SK-N-SH treated with all-trans-retinoic acid at 6 μM for 48 hours (cell line): ENCODE measurements at regions not wholly inside any gene's neighbourhood (a gene's known extent, or its start where the extent isn't known, plus 50 kb on each side); places are given as distances from the start of the nearest gene placed in this dataset.

ENCODE experiments used
- ATAC-seq: fragments of 200-7000 bp; cut with Tn5 transposase; 3 replicates; pipeline ENCODE4 v1.9.1; 2020; ENCODE audit warnings: mild to moderate bottlenecking, moderate library complexity
- ARNTL ChIP-seq: fragments of 450-650 bp; formaldehyde crosslinking; IDR thresholded peaks from 2 replicates; pipeline ENCODE4 v1.5.0; 2020; ENCODE audit warnings: low read depth, mild to moderate bottlenecking, moderate library complexity, borderline replicate concordance
- BACH2 ChIP-seq: fragments of 250-450 bp; sonication (Bioruptor Pico); IDR thresholded peaks from 2 replicates; pipeline ENCODE4 v1.9.0; 2021; ENCODE audit warnings: mild to moderate bottlenecking, borderline replicate concordance
- CSDC2 ChIP-seq: fragments of 250-450 bp; sonication (Bioruptor Pico); IDR thresholded peaks from 2 replicates; pipeline ENCODE4 v1.5.0; 2020; ENCODE audit warnings: mild to moderate bottlenecking, moderate library complexity
- ESRRG ChIP-seq: fragments of 250-450 bp; sonication (Bioruptor Pico); IDR thresholded peaks from 2 replicates; pipeline ENCODE4 v1.6.1; 2021; ENCODE audit warnings: mild to moderate bottlenecking
- GLIS3 ChIP-seq: fragments of 250-450 bp; sonication (Bioruptor Pico); IDR thresholded peaks from 2 replicates; pipeline ENCODE4 v1.5.0; 2020; ENCODE audit warnings: mild to moderate bottlenecking, moderate library complexity
- ISL1 ChIP-seq: fragments of 250-450 bp; sonication (Bioruptor Pico); IDR thresholded peaks from 2 replicates; pipeline ENCODE4 v2.1.2; 2022; ENCODE audit warnings: mild to moderate bottlenecking, moderate library complexity
- OSR1 ChIP-seq: fragments of 250-450 bp; sonication (Bioruptor Pico); IDR thresholded peaks from 2 replicates; pipeline ENCODE4 v1.8.0; 2022; ENCODE audit warnings: moderate library complexity, mild to moderate bottlenecking, inconsistent platforms
- PPARA ChIP-seq: fragments of 250-450 bp; sonication (Bioruptor Pico); IDR thresholded peaks from 2 replicates; pipeline ENCODE4 v1.5.0; 2020; ENCODE audit warnings: mild to moderate bottlenecking, borderline replicate concordance
- RARB ChIP-seq: fragments of 250-450 bp; sonication (Bioruptor Pico); IDR thresholded peaks from 2 replicates; pipeline ENCODE4 v1.8.0; 2021; ENCODE audit warnings: mild to moderate bottlenecking, moderate library complexity
- SNAI2 ChIP-seq: fragments of 250-450 bp; sonication (Bioruptor Pico); IDR thresholded peaks from 2 replicates; pipeline ENCODE4 v1.5.0; 2020; ENCODE audit warnings: mild to moderate bottlenecking, moderate library complexity
- TCF4 ChIP-seq: fragments of 250-450 bp; sonication (Bioruptor Pico); IDR thresholded peaks from 2 replicates; pipeline ENCODE4 v1.8.0; 2021; ENCODE audit warnings: mild to moderate bottlenecking, moderate library complexity, borderline replicate concordance
- TOX ChIP-seq: fragments of 250-450 bp; sonication (Bioruptor Pico); IDR thresholded peaks from 2 replicates; pipeline ENCODE4 v1.8.0; 2021; ENCODE audit warnings: mild to moderate bottlenecking, moderate library complexity, borderline replicate concordance
- ZC3H10 ChIP-seq: fragments of 250-450 bp; sonication (Bioruptor Pico); IDR thresholded peaks from 2 replicates; pipeline ENCODE4 v1.5.1; 2021; ENCODE audit warnings: mild to moderate bottlenecking, moderate library complexity
- ZFP3 ChIP-seq: fragments of 250-450 bp; sonication (Bioruptor Pico); IDR thresholded peaks from 2 replicates; pipeline ENCODE4 v1.5.0; 2020; ENCODE audit warnings: mild to moderate bottlenecking, moderate library complexity
- ZFP30 ChIP-seq: fragments of 450-650 bp; formaldehyde crosslinking; IDR thresholded peaks from 2 replicates; pipeline ENCODE4 v1.5.0; 2022; ENCODE audit warnings: mild to moderate bottlenecking, moderate library complexity
- ZNF565 ChIP-seq: fragments of 450-650 bp; formaldehyde crosslinking; conservative IDR thresholded peaks from 2 replicates; pipeline ENCODE4 v1.5.0; 2020; ENCODE audit warnings: low read depth, mild to moderate bottlenecking, moderate library complexity
- ZNF70 ChIP-seq: fragments of 450-650 bp; formaldehyde crosslinking; IDR thresholded peaks from 2 replicates; pipeline ENCODE4 v1.5.0; 2020; ENCODE audit warnings: mild to moderate bottlenecking, moderate library complexity
- ZNF8 ChIP-seq: fragments of 450-650 bp; formaldehyde crosslinking; IDR thresholded peaks from 2 replicates; pipeline ENCODE4 v1.5.0; 2020; ENCODE audit warnings: mild to moderate bottlenecking, moderate library complexity
- TF ChIP-seq, protein P1 (sequence below): fragments of 250-450 bp; sonication (Bioruptor Pico); IDR thresholded peaks from 2 replicates; pipeline ENCODE4 v1.5.1; 2021; ENCODE audit warnings: mild to moderate bottlenecking, moderate library complexity
- TF ChIP-seq, protein P2 (sequence below): fragments of 250-450 bp; sonication (Bioruptor Pico); IDR thresholded peaks from 2 replicates; pipeline ENCODE4 v1.8.0; 2020; ENCODE audit warnings: mild to moderate bottlenecking, moderate library complexity, borderline replicate concordance
- TF ChIP-seq, protein P3 (sequence below): fragments of 250-450 bp; sonication (Bioruptor Pico); IDR thresholded peaks from 2 replicates; pipeline ENCODE4 v1.8.0; 2021; ENCODE audit warnings: low read depth, mild to moderate bottlenecking, moderate library complexity, borderline replicate concordance
- TF ChIP-seq, protein P4 (sequence below): fragments of 250-450 bp; sonication (Bioruptor Pico); IDR thresholded peaks from 2 replicates; pipeline ENCODE4 v1.5.1; 2020; ENCODE audit warnings: low read depth, mild to moderate bottlenecking, moderate library complexity

DNA sequence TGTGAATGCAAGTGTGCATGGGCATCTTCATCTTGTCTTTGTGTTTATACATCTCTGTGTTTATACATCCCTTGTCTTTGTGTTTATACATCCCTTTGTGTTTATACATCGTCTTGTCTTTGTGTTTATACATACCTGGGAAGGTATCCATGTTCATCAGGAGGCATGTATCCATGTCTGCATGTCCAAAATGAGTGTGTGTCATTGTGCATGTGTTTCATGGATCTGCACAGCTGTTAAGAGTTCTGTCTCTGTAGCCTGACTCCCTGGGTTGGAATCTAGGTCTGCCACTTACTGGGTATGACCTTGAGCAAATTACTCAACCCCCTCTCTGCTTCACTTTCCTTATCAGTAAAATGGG is 50.1 kb upstream of the SIRPA start:
- no peak for ATAC-seq
- TF ChIP-seq GLIS3 (CRISPR knock-in tag): no peak
- no peak for TF ChIP-seq ESRRG (CRISPR knock-in tag)
- no peak for TF ChIP-seq OSR1 (CRISPR knock-in tag)
- TF ChIP-seq, protein P1, sequence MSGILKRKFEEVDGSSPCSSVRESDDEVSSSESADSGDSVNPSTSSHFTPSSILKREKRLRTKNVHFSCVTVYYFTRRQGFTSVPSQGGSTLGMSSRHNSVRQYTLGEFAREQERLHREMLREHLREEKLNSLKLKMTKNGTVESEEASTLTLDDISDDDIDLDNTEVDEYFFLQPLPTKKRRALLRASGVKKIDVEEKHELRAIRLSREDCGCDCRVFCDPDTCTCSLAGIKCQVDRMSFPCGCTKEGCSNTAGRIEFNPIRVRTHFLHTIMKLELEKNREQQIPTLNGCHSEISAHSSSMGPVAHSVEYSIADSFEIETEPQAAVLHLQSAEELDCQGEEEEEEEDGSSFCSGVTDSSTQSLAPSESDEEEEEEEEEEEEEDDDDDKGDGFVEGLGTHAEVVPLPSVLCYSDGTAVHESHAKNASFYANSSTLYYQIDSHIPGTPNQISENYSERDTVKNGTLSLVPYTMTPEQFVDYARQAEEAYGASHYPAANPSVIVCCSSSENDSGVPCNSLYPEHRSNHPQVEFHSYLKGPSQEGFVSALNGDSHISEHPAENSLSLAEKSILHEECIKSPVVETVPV (CRISPR knock-in tag): no peak
- TF ChIP-seq ZNF70 (CRISPR knock-in tag): no peak
- no peak for TF ChIP-seq SNAI2
- no peak for TF ChIP-seq TCF4 (CRISPR knock-in tag)
- no peak for TF ChIP-seq TOX
- TF ChIP-seq ISL1: no peak
- TF ChIP-seq ZNF565 (CRISPR knock-in tag): no peak

DNA sequence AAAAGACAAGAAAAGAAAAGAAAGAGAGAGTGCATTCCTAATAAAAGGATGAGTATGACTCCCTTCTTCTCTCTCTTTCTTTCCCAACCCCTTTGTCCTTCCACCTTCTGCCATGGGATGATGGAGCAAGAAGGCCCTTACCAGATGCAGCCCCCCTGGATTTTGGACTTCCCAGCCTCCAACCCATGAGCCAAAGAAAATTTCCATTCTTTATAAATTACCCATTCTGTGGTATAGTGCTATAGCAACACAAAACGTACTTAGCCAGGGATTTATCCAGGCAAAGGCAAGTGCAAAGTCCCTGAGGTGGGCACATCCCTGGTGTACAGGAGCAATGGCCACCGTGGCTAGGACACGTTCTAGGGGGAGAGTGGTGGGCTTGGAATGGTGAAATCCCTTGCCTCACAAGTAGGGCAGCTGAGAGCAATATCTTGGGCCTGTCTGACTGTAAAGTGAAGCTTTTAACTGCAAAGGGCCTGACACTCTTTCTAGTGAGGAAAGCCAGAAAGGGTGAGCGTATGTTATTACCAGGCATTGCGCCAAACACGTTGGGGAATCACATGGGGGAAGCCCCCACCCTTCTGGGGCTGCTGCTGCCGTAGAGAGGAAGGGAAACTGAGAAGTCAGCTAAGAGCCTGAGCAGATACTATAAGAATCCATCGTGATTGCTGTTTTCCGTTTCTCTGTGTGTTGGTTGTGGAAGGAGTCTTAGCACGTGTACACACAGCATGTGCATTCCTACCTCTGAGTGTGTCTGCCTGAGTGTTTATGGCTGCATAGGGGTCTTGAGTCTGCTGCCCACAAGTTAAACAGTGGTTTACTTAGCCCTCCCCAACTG is 50.7 kb upstream of the SIRPA start:
- peak; percentile 63 for ATAC-seq
- TF ChIP-seq OSR1 (CRISPR knock-in tag): no peak
- no peak for TF ChIP-seq ESRRG (CRISPR knock-in tag)
- TF ChIP-seq ISL1: peak; percentile 57
- TF ChIP-seq, all 23 proteins: peak for 1

DNA sequence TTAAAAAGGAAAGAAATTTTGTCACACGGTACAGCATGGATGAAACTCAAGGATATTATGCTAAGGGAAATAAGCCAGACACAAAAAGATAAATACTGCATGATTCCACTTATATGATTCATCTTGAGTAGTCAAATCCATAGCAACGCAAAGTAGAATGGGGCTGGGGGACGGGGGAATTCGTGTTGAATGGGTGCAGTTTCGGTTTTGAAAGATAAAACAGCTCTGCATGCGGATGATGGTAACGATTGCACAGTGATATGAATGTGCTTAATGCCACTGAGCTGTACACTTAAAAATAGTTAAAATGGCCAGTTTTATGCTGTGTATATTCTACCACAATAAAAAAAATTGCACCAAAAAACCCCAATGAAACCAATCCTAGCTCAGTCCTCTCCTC is 52.9 kb upstream of the SIRPA start:
- no peak for ATAC-seq
- TF ChIP-seq BACH2 (no peak), TOX (no peak), GLIS3 (CRISPR knock-in tag) (no peak), ISL1 (no peak), ZNF70 (CRISPR knock-in tag) (no peak), RARB (CRISPR knock-in tag) (no peak), TCF4 (CRISPR knock-in tag) (no peak), ZNF565 (CRISPR knock-in tag) (no peak), SNAI2 (no peak), PPARA (CRISPR knock-in tag) (no peak), CSDC2 (CRISPR knock-in tag) (no peak), ZC3H10 (CRISPR knock-in tag) (no peak), ARNTL (CRISPR knock-in tag) (no peak), ZNF8 (no peak), ESRRG (CRISPR knock-in tag) (no peak), ZFP30 (CRISPR knock-in tag) (no peak), ZFP3 (CRISPR knock-in tag) (no peak)
- TF ChIP-seq, protein P2, sequence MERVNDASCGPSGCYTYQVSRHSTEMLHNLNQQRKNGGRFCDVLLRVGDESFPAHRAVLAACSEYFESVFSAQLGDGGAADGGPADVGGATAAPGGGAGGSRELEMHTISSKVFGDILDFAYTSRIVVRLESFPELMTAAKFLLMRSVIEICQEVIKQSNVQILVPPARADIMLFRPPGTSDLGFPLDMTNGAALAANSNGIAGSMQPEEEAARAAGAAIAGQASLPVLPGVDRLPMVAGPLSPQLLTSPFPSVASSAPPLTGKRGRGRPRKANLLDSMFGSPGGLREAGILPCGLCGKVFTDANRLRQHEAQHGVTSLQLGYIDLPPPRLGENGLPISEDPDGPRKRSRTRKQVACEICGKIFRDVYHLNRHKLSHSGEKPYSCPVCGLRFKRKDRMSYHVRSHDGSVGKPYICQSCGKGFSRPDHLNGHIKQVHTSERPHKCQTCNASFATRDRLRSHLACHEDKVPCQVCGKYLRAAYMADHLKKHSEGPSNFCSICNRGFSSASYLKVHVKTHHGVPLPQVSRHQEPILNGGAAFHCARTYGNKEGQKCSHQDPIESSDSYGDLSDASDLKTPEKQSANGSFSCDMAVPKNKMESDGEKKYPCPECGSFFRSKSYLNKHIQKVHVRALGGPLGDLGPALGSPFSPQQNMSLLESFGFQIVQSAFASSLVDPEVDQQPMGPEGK: no peak
- TF ChIP-seq, protein P3, sequence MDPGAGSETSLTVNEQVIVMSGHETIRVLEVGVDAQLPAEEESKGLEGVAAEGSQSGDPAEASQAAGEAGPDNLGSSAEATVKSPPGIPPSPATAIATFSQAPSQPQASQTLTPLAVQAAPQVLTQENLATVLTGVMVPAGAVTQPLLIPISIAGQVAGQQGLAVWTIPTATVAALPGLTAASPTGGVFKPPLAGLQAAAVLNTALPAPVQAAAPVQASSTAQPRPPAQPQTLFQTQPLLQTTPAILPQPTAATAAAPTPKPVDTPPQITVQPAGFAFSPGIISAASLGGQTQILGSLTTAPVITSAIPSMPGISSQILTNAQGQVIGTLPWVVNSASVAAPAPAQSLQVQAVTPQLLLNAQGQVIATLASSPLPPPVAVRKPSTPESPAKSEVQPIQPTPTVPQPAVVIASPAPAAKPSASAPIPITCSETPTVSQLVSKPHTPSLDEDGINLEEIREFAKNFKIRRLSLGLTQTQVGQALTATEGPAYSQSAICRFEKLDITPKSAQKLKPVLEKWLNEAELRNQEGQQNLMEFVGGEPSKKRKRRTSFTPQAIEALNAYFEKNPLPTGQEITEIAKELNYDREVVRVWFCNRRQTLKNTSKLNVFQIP (CRISPR knock-in tag): no peak
- TF ChIP-seq, protein P1 (CRISPR knock-in tag): no peak

DNA sequence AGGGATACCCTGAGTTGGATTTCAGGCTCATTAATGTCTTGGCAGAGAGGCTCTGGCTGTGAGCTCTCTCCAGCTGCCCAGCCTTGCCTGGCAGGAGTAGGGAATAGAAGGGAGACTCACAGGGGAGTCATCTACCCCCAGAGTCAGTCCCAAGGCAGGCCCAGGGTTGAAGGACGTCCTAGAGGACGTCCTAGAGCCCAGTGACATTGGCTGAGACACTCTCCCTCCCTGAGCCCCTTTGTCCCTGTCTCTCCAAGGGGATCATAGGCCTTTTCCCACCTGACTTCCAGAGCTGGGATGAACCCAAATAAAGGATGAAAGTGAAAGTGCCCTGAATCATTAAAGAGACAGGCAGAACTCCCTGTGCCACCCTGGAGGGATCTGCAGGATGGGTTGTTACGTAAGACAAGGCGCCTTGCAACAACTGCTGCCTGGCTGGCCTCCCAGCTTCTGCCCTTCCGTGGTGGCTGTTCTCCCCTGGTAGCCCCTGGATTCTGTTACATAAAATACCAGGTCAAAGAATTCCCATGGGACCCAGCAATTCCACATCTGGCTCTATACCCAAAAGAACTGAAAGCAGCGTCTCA is 53.6 kb upstream of the SIRPA start:
- TF ChIP-seq ZNF8 (no peak), ESRRG (CRISPR knock-in tag) (no peak), ZC3H10 (CRISPR knock-in tag) (no peak), OSR1 (CRISPR knock-in tag) (no peak), SNAI2 (no peak)
- TF ChIP-seq, protein P4, sequence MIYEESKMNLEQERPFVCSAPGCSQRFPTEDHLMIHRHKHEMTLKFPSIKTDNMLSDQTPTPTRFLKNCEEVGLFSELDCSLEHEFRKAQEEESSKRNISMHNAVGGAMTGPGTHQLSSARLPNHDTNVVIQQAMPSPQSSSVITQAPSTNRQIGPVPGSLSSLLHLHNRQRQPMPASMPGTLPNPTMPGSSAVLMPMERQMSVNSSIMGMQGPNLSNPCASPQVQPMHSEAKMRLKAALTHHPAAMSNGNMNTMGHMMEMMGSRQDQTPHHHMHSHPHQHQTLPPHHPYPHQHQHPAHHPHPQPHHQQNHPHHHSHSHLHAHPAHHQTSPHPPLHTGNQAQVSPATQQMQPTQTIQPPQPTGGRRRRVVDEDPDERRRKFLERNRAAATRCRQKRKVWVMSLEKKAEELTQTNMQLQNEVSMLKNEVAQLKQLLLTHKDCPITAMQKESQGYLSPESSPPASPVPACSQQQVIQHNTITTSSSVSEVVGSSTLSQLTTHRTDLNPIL (CRISPR knock-in tag): no peak
- ATAC-seq: no peak
